ENCODE measurements at regions not wholly inside any gene's neighbourhood (a gene's known extent, or its start where the extent isn't known, plus 50 kb on each side); places are given as distances from the start of the nearest gene placed in this dataset.

DNA sequence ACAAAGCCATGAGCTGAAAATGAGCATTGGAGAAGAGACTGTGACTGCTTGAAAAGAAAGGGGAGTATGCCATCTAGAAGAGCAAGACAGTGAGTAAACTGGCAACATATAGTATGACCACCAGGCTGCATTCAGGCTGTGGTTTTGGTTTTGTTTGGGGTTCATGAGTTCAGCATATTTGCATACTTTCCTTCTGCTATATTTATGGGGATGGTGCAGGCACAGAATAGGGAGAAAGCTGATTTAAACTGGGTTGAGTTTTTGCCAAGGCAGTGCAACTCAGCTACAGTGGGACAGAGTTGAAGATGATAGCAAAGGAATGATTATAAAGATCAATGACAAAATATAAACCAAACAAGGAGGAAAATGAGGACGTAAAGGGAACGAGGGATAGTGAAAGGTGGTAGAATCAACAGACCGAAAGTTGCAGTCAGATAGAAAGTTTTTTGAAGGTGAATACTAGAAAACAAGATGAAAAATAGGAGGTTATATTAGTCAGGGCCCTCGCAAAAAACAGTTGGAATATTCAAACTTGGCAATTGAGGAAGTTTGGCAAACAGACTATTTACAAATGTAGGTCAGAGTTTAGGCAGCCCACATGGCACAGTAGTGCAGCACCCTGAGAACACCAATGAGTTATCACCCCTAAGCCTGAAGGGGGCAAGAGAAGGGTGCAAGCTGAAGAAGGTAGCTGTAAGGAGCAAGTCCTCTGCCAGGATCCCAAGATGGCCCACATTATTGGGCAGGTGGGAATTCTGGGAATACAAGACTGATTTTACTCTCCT is 114.8 kb upstream of the MAP9 start:
- TF ChIP-seq POLR2A (IDR thresholded peaks at IDR 0.05), result no peak
- TF ChIP-seq, protein P1, sequence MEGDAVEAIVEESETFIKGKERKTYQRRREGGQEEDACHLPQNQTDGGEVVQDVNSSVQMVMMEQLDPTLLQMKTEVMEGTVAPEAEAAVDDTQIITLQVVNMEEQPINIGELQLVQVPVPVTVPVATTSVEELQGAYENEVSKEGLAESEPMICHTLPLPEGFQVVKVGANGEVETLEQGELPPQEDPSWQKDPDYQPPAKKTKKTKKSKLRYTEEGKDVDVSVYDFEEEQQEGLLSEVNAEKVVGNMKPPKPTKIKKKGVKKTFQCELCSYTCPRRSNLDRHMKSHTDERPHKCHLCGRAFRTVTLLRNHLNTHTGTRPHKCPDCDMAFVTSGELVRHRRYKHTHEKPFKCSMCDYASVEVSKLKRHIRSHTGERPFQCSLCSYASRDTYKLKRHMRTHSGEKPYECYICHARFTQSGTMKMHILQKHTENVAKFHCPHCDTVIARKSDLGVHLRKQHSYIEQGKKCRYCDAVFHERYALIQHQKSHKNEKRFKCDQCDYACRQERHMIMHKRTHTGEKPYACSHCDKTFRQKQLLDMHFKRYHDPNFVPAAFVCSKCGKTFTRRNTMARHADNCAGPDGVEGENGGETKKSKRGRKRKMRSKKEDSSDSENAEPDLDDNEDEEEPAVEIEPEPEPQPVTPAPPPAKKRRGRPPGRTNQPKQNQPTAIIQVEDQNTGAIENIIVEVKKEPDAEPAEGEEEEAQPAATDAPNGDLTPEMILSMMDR (IDR thresholded peaks at IDR 0.05), result no peak
